ENCODE measurements at regions not wholly inside any gene's neighbourhood (a gene's known extent, or its start where the extent isn't known, plus 50 kb on each side); places are given as distances from the start of the nearest gene placed in this dataset.

DNA sequence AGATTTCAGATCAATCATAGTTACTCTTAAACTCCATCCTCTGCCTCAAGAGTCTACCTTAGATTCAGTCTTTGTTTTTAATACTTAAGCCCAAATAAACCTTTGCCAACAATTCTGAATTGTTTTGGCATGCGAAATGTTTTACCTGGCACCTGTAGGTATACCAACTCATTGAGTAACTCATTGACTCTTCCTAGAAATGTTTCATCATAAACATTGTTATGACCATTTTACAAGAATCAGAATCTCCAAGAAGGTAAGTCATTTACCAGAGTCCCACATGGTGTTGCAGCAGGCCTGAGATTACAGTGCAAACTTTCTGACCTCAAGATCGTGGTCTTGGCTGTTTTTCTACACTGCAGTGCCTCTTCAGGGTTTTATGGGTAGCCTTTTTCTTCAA is 750.4 kb downstream of the BRINP1 start:
- Histone ChIP-seq H3K9me3 (no peaks in the 10 kb centered on the region), H3K27me3 (no peaks in the 10 kb centered on the region), H3K4me3 (no peak overlapping the region), H3K36me3 (no peaks in the 10 kb centered on the region), H3K27ac (no peak overlapping the region), H3K4me1 (no peaks in the 10 kb centered on the region)
- WGBS, 2 donors (ENCODE audit: low coverage in 1 of 2) = 79 to 80% methylated on average over 2 of the region's 2 CpGs
- no peak for ATAC-seq
- no peak for TF ChIP-seq POLR2A (IDR thresholded peaks at IDR 0.05)
- TF ChIP-seq, protein P1, sequence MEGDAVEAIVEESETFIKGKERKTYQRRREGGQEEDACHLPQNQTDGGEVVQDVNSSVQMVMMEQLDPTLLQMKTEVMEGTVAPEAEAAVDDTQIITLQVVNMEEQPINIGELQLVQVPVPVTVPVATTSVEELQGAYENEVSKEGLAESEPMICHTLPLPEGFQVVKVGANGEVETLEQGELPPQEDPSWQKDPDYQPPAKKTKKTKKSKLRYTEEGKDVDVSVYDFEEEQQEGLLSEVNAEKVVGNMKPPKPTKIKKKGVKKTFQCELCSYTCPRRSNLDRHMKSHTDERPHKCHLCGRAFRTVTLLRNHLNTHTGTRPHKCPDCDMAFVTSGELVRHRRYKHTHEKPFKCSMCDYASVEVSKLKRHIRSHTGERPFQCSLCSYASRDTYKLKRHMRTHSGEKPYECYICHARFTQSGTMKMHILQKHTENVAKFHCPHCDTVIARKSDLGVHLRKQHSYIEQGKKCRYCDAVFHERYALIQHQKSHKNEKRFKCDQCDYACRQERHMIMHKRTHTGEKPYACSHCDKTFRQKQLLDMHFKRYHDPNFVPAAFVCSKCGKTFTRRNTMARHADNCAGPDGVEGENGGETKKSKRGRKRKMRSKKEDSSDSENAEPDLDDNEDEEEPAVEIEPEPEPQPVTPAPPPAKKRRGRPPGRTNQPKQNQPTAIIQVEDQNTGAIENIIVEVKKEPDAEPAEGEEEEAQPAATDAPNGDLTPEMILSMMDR (IDR thresholded peaks at IDR 0.05) = no peak
- TF ChIP-seq EP300 (IDR thresholded peaks at IDR 0.05) = no peak
- no peak for TF ChIP-seq POLR2AphosphoS5 (IDR thresholded peaks at IDR 0.05)

DNA sequence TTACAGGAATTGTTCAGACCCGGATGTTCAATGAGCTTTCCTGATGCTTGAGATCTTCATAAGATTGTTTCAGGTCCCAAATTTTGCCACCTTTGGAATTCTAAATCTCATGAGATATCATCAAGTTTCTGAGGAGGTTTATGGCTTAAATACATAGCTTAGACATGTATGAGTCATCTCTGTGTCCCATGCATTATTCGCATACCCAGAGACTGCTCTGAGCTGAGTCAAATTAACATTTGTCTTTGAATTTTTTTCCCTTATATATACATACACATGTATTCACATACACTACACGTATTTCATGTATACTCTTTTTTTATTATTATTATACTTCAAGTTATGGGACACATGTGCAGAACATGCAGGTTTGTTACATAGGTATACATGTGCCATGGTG is 744.6 kb downstream of the BRINP1 start:
- ATAC-seq = no peak
- 84 to 86% methylated on average over 2 to 3 of the region's 3 CpGs for WGBS, 2 donors (ENCODE audit: low coverage in 1 of 2)
- Histone ChIP-seq H3K36me3 (no peaks in the 10 kb centered on the region), H3K9me3 (no peaks in the 10 kb centered on the region), H3K4me1 (no peaks in the 10 kb centered on the region), H3K27ac (no peak overlapping the region), H3K27me3 (no peaks in the 10 kb centered on the region), H3K4me3 (no peak overlapping the region)
- TF ChIP-seq POLR2AphosphoS5 (IDR thresholded peaks at IDR 0.05) (no peak), POLR2A (IDR thresholded peaks at IDR 0.05) (no peak), EP300 (IDR thresholded peaks at IDR 0.05) (no peak)
- TF ChIP-seq, protein P1 (IDR thresholded peaks at IDR 0.05) = no peak

DNA sequence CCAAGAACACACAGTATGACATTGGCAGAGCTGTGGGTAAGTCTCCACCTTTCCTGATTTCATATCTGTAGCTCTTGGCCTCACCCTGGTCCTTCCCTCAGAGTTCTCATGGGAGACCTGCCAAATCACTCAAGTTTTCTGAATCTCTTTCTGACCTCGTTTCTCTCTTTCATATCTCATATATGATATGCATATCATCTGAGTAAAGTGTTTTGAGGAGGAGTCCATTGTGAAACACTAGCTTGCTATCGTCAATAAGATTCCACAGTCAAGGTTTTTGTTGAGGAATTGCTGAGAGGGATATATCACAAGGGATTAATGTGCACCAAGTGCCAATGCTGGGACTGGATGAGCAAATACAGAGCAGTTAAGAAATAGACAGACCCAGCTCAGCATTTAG is 739.2 kb downstream of the BRINP1 start:
- ATAC-seq = no peak
- 67 to 86% methylated on average over 1 to 2 of the region's 2 CpGs for WGBS, 2 donors (ENCODE audit: low coverage in 1 of 2)

DNA sequence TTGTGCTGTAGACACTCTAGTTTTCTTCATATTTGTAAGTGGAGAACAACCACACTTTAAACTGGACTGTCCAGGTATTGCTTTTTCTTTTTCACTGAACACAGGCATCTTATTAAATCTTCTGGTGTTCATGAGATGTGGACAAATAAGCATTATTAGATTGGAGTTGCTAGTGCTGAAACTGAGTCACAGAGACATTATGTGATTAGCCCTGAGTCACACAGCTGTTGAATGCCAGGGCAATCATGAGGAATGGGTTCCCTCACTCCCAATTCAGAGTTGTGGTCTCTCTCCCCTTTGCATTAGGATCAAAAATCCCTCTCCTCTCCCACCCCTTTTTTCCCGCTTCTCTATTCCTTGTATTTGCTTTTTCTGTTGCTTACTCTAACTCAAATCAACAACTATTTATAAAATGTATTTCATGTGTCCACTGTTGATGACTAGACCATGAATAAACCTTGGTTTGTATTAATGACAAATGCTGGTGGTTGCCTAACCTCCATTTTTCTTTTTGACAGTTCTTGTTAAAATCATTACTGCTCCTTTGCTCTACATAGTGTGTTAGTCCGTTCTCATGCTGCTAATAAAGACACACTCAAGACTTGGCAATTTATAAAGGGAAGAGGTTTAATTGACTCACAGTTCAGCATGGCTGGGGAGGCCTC is 738.2 kb downstream of the BRINP1 start:
- no peak for ATAC-seq
- TF ChIP-seq, protein P1 (IDR thresholded peaks at IDR 0.05) = no peak
- TF ChIP-seq POLR2A (IDR thresholded peaks at IDR 0.05) (no peak), POLR2AphosphoS5 (IDR thresholded peaks at IDR 0.05) (no peak), EP300 (IDR thresholded peaks at IDR 0.05) (no peak)
- no peak overlapping the region for H3K27ac ChIP-seq
- 85 to 100% methylated on average over 1 to 2 of the region's 2 CpGs for WGBS, 2 donors (ENCODE audit: low coverage in 1 of 2)
- no peaks in the 10 kb centered on the region for H3K4me1 ChIP-seq
- no peak overlapping the region for H3K4me3 ChIP-seq
- peaks cover 0 to 8% (median 0%) of the 10 kb centered on the region in 3 donors for H3K9me3 ChIP-seq
- no peaks in the 10 kb centered on the region for H3K36me3 ChIP-seq
- no peaks in the 10 kb centered on the region for H3K27me3 ChIP-seq

More for the DNA sequence above, 739.2 kb downstream of the BRINP1 start:
- TF ChIP-seq POLR2A (IDR thresholded peaks at IDR 0.05) = no peak
- TF ChIP-seq, protein P1 (IDR thresholded peaks at IDR 0.05) = no peak
- no peak for TF ChIP-seq POLR2AphosphoS5 (IDR thresholded peaks at IDR 0.05)
- no peak for TF ChIP-seq EP300 (IDR thresholded peaks at IDR 0.05)
- Histone ChIP-seq H3K27ac (no peak overlapping the region), H3K27me3 (no peaks in the 10 kb centered on the region), H3K4me3 (no peak overlapping the region), H3K4me1 (no peaks in the 10 kb centered on the region), H3K9me3 (peaks cover 0 to 8% (median 0%) of the 10 kb centered on the region in 3 donors), H3K36me3 (no peaks in the 10 kb centered on the region)

DNA sequence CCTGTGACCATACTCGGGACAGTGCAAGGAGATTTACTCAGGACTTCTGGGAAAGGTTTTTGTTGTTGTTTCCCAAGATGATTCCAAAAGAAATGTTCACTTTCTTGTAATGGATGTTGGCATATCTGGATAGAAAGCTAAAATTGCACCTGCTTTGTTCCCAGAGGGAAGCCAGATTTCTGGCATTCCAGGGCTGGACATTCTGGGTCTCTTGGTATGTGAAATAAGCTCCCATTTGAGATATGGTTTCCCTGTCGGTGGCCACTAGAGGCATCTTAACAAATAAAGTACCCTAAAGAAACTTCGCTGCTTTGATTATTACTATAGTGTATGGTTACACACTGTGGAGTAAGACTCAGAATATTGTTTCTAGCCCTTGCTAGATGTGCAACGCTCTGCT is 737.3 kb downstream of the BRINP1 start:
- H3K27ac ChIP-seq = no peak overlapping the region
- H3K4me3 ChIP-seq = no peak overlapping the region
- ATAC-seq = no peak
- H3K27me3 ChIP-seq = no peaks in the 10 kb centered on the region
- 65 to 78% methylated on average over 3 to 4 of the region's 4 CpGs for WGBS, 2 donors (ENCODE audit: low coverage in 1 of 2)
- H3K4me1 ChIP-seq = no peaks in the 10 kb centered on the region
- TF ChIP-seq EP300 (IDR thresholded peaks at IDR 0.05) = no peak
- TF ChIP-seq POLR2AphosphoS5 (IDR thresholded peaks at IDR 0.05) = no peak
- TF ChIP-seq, protein P1 (IDR thresholded peaks at IDR 0.05) = no peak
- no peak for TF ChIP-seq POLR2A (IDR thresholded peaks at IDR 0.05)
- no peaks in the 10 kb centered on the region for H3K36me3 ChIP-seq
- H3K9me3 ChIP-seq = peaks cover 0 to 8% (median 0%) of the 10 kb centered on the region in 3 donors
